WTC11 (cell line): ENCODE measurements at regions not wholly inside any gene's neighbourhood (a gene's known extent, or its start where the extent isn't known, plus 50 kb on each side); places are given as distances from the start of the nearest gene placed in this dataset.

ENCODE experiments used
- ATAC-seq: fragments of 200-7000 bp; cut with Tn5 transposase; 2 replicates; pipeline ENCODE4 v1.10.0; 2021; ENCODE audit warnings: mild to moderate bottlenecking, moderate library complexity
- CTCF ChIA-PET: fragments of 300-600 bp; sonication (Branson Sonifier 250); formaldehyde crosslinking; loops from one replicate; lab custom pipeline; 2021; ENCODE audit warnings: antibody characterized with exemption; lab: Charles Lee
- POLR2A ChIA-PET: fragments of 350-600 bp; sonication (Branson Sonifier 250); formaldehyde crosslinking; loops from one replicate; lab custom pipeline; 2021; ENCODE audit warnings: antibody characterized with exemption; lab: Charles Lee
- DNase-seq: peaks from one replicate; pipeline ENCODE4 v3.0.0; 2021; ENCODE audit warnings: low spot score
- H3K27ac Mint-ChIP-seq: 2 replicates; pipeline ENCODE4 v1.8.0; 2021; ENCODE audit warnings: mixed read lengths
- H3K27me3 Mint-ChIP-seq: 2 replicates; pipeline ENCODE4 v1.8.0; 2021; ENCODE audit warnings: low read depth, mild to moderate bottlenecking, moderate library complexity, mixed read lengths
- H3K36me3 Mint-ChIP-seq: 2 replicates; pipeline ENCODE4 v1.8.0; 2021; ENCODE audit warnings: mixed read lengths
- H3K4me1 Mint-ChIP-seq: 2 replicates; pipeline ENCODE4 v1.8.0; 2022; ENCODE audit warnings: mixed read lengths
- H3K4me3 Mint-ChIP-seq: 2 replicates; pipeline ENCODE4 v1.8.0; 2021; ENCODE audit warnings: mild to moderate bottlenecking, moderate library complexity, mixed read lengths
- H3K9me3 Mint-ChIP-seq: 2 replicates; pipeline ENCODE4 v1.8.0; 2021; ENCODE audit warnings: mixed read lengths
- FOXK1 ChIP-seq: sonication (generic); formaldehyde crosslinking; IDR thresholded peaks from 2 replicates; pipeline ENCODE4 v1.8.0; 2022; ENCODE audit warnings: mild to moderate bottlenecking, moderate library complexity, missing genetic modification reagents
- IRF2 ChIP-seq: sonication (generic); formaldehyde crosslinking; IDR thresholded peaks from 2 replicates; pipeline ENCODE4 v1.8.0; 2022; ENCODE audit warnings: low read depth, missing genetic modification reagents, borderline replicate concordance
- JUN ChIP-seq: sonication (generic); formaldehyde crosslinking; IDR thresholded peaks from 2 replicates; pipeline ENCODE4 v1.8.0; 2023; ENCODE audit warnings: mild to moderate bottlenecking, missing genetic modification reagents
- MXD4 ChIP-seq: fragments of 250-450 bp; sonication (Bioruptor Pico); IDR thresholded peaks from 2 replicates; pipeline ENCODE4 v1.8.0; 2021; ENCODE audit warnings: mild to moderate bottlenecking, moderate library complexity, borderline replicate concordance
- RORB ChIP-seq: fragments of 250-450 bp; sonication (Bioruptor Pico); IDR thresholded peaks from 2 replicates; pipeline ENCODE4 v1.9.0; 2021; ENCODE audit warnings: mild to moderate bottlenecking
- SMAD3 ChIP-seq: sonication (generic); formaldehyde crosslinking; IDR thresholded peaks from 2 replicates; pipeline ENCODE4 v1.8.0; 2022; ENCODE audit warnings: missing genetic modification reagents, mild to moderate bottlenecking, borderline replicate concordance
- SP1 ChIP-seq: sonication (generic); formaldehyde crosslinking; conservative IDR thresholded peaks from 2 replicates; pipeline ENCODE4 v1.8.1; 2022; ENCODE audit warnings: missing genetic modification reagents
- USF2 ChIP-seq: sonication (generic); formaldehyde crosslinking; IDR thresholded peaks from 2 replicates; pipeline ENCODE4 v1.8.1; 2023; ENCODE audit warnings: mild to moderate bottlenecking, missing genetic modification reagents, moderate library complexity
- ZBTB21 ChIP-seq: sonication (generic); formaldehyde crosslinking; IDR thresholded peaks from 2 replicates; pipeline ENCODE4 v1.8.1; 2023; ENCODE audit warnings: mild to moderate bottlenecking, missing genetic modification reagents, borderline replicate concordance
- ZNF232 ChIP-seq: sonication (generic); formaldehyde crosslinking; IDR thresholded peaks from 2 replicates; pipeline ENCODE4 v1.8.0; 2022; ENCODE audit warnings: mild to moderate bottlenecking, missing genetic modification reagents
- ZNF416 ChIP-seq: fragments of 250-450 bp; sonication (Bioruptor Pico); IDR thresholded peaks from 2 replicates; pipeline ENCODE4 v1.9.0; 2021; ENCODE audit warnings: mild to moderate bottlenecking, inconsistent platforms
- ZNF512 ChIP-seq: sonication (generic); formaldehyde crosslinking; IDR thresholded peaks from 2 replicates; pipeline ENCODE4 v1.8.1; 2022; ENCODE audit warnings: missing genetic modification reagents, borderline replicate concordance
- TF ChIP-seq, protein P1 (sequence below): sonication (generic); formaldehyde crosslinking; IDR thresholded peaks from 2 replicates; pipeline ENCODE4 v1.8.0; 2022; ENCODE audit warnings: mild to moderate bottlenecking, missing genetic modification reagents

- TF ChIP-seq SMAD3 (CRISPR knock-in tag) (no peak), SP1 (CRISPR knock-in tag) (no peak), IRF2 (CRISPR knock-in tag) (no peak)
Measured at GRCh38 chr2:239540174-239540573, 139.4 kb upstream of the HDAC4 start (continued).

- H3K4me3 Mint-ChIP-seq = no peak overlapping the region
- TF ChIP-seq JUN (no peak), IRF2 (CRISPR knock-in tag) (no peak)
- H3K36me3 Mint-ChIP-seq = no peaks in the 10 kb centered on the region
- no peaks in the 10 kb centered on the region for H3K27me3 Mint-ChIP-seq
- no peaks in the 10 kb centered on the region for H3K4me1 Mint-ChIP-seq
- DNase-seq = no peak
- no peak for ATAC-seq
- CTCF ChIA-PET = interaction anchor here (1.0 kb wide), 1 partner anchor 38 kb away, joined by 3 read pairs; no protein-coding TSS in a partner anchor
- peaks cover 11% of the 10 kb centered on the region; the same call in 1 of the 2 replicates for H3K9me3 Mint-ChIP-seq
- POLR2A ChIA-PET = no interaction called here
- H3K27ac Mint-ChIP-seq = no peak overlapping the region
Measured at GRCh38 chr2:239539776-239540100, 138.9 kb upstream of the HDAC4 start.

DNA sequence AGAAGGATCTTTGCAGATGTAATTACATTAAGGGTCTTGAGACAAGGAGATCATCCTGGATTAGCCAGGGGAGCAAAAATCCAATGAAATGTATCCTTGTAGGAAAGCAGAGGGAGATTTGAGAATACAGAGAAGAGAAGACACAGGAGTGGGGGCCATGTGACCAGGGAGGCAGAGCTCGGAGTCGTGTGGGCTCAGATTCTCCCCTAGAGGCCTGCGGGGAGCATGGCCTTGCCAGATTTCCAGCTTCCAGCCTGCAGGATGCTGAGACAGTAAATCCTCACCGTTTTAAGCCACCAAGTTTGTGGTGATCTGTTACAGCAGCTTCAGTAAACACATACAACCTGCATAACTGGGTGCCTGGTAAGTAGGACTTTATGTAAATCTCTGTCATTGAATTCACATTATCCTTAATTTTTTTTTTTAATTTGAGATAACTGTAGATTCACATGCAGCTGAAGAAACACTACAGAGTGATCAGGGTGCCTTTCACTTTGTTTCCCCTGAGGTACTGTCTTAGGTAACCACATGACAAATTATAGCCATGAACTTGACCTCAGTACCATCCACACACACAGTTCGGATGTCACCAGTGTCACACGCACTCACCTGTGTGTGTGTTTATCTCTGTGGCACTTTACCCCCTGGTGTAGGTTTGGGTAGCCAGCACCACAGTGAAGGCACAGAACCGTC is 138.4 kb upstream of the HDAC4 start:
- ChIA-PET POLR2A (no interaction called here), CTCF (interaction anchor here (1.0 kb wide), 2 partner anchors 11 to 38 kb away, joined by 3 read pairs; no protein-coding TSS in a partner anchor)
- no peak for TF ChIP-seq ZNF416
- TF ChIP-seq USF2 = peak; percentile 45
- Mint-ChIP-seq H3K4me3 (no peak overlapping the region), H3K27ac (no peak overlapping the region), H3K27me3 (no peaks in the 10 kb centered on the region), H3K4me1 (no peaks in the 10 kb centered on the region), H3K36me3 (no peaks in the 10 kb centered on the region), H3K9me3 (peaks cover 13% of the 10 kb centered on the region; the same call in 1 of the 2 replicates)
- ATAC-seq (peak; percentile 71), DNase-seq (no peak)

DNA sequence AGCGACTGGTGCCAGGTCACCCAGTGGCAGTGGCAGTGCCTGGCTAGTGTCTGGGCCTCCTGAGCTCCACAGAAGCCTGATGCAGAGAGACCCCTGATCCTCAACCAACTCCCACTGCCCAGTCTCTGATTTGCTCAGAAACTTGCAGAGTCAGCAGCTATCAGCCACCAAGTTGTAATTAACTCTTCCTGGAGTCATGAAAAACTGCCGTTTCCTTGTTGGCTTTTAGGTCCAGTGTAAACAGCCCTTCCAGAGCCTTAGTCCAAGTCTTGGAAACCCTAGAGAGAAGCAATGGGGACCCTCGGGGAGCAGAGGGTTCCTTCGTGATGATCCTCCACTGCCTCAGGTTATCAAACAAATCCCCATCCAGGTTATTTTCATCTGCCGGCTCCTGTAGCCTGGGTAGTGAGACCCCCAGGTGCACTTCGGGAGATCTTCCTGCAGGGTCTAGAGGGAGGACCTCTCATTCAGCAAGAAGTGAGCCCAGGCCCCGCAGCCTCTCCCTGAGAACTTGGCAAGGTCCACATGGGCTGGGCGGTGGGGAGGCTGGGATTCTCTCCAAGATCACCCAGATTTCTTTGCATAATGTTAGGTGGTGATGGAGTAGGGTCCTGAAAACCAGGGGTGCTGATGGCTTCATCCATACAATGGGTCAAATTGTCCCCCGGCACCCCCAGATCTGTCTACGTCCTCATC is 137.7 kb upstream of the HDAC4 start:
- ATAC-seq (no peak), DNase-seq (no peak)
- Mint-ChIP-seq H3K27me3 (no peaks in the 10 kb centered on the region), H3K27ac (no peak overlapping the region), H3K4me1 (no peaks in the 10 kb centered on the region), H3K36me3 (no peaks in the 10 kb centered on the region), H3K4me3 (no peak overlapping the region), H3K9me3 (peaks cover 15% of the 10 kb centered on the region; the same call in 1 of the 2 replicates)
- ChIA-PET POLR2A (no interaction called here), CTCF (interaction anchor here (1.0 kb wide), 2 partner anchors 10 to 37 kb away, joined by 3 read pairs; no protein-coding TSS in a partner anchor)
- TF ChIP-seq ZNF232 (no peak), ZBTB21 (CRISPR knock-in tag) (no peak), MXD4 (CRISPR knock-in tag) (no peak), SMAD3 (CRISPR knock-in tag) (no peak), ZNF512 (CRISPR knock-in tag) (no peak), FOXK1 (no peak), USF2 (no peak), RORB (CRISPR knock-in tag) (no peak)
- TF ChIP-seq, protein P1, sequence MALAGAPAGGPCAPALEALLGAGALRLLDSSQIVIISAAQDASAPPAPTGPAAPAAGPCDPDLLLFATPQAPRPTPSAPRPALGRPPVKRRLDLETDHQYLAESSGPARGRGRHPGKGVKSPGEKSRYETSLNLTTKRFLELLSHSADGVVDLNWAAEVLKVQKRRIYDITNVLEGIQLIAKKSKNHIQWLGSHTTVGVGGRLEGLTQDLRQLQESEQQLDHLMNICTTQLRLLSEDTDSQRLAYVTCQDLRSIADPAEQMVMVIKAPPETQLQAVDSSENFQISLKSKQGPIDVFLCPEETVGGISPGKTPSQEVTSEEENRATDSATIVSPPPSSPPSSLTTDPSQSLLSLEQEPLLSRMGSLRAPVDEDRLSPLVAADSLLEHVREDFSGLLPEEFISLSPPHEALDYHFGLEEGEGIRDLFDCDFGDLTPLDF = no peak
